Esophagus squamous epithelium (tissue), 4 donors: ENCODE measurements at regions not wholly inside any gene's neighbourhood (a gene's known extent, or its start where the extent isn't known, plus 50 kb on each side); places are given as distances from the start of the nearest gene placed in this dataset.

ENCODE experiments used
- CTCF ChIP-seq, 6 experiments: fragments of 450-650 bp in 4 of 6; fragments of 200-600 bp in 2 of 6; sonication (generic) in 2 of 6; IDR thresholded peaks; one replicate each; pipeline ENCODE4 v1.5.1; 2016 to 2019; ENCODE audit warnings: antibody characterized with exemption in 6 of 6, mild to moderate bottlenecking in 4 of 6, moderate library complexity in 4 of 6
- POLR2A ChIP-seq, 4 donors: fragments of 450-650 bp; IDR thresholded peaks; one replicate each; pipeline ENCODE4 v1.6.1; 2017; ENCODE audit warnings: antibody characterized with exemption in 4 of 4, mild to moderate bottlenecking in 4 of 4, moderate library complexity in 3 of 4

GRCh38 chr4:127311924-127312323 is 320.8 kb upstream of the INTU start:
- TF ChIP-seq POLR2A (IDR thresholded peaks at IDR 0.05): no peak
- no peak for TF ChIP-seq CTCF (IDR thresholded peaks at IDR 0.05)
